ENCODE measurements at regions not wholly inside any gene's neighbourhood (a gene's known extent, or its start where the extent isn't known, plus 50 kb on each side); places are given as distances from the start of the nearest gene placed in this dataset.

DNA sequence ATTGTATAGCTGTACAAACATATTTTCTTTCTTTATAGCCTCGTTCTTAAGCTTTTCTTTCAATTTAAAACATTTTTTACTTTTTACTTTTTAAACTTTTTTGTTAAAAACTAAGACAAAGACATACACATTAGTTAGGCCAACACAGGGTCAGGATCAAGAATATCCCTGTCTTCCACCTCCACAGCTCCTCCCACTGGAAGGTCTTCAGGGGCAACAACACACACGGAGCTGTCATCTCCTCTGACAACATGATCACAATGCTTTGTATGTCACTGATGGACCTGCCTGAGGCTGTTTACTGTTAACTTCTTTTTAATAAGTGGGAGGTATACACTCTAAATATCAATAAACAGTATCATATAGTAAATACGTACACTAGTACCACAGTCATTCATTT is 191.3 kb downstream of the SYT10 start:
- Histone ChIP-seq H3K4me1 (ENCODE audit: insufficient read depth, low read length, poor library complexity, severe bottlenecking) (no peaks in the 10 kb centered on the region), H3K27me3 (replicated peaks; ENCODE audit: insufficient read depth, low read depth, low read length, poor library complexity) (no peaks in the 10 kb centered on the region), H3K27ac (ENCODE audit: low read depth, low read length, poor library complexity, severe bottlenecking) (no peak overlapping the region), H3K9me3 (ENCODE audit: low read depth, low read length, poor library complexity, severe bottlenecking) (no peaks in the 10 kb centered on the region), H3K36me3 (ENCODE audit: insufficient read depth, low read length, poor library complexity, severe bottlenecking) (no peaks in the 10 kb centered on the region), H3K4me3 (ENCODE audit: low read depth, low read length, poor library complexity, severe bottlenecking) (no peak overlapping the region)
- ChIA-PET POLR2A (ENCODE audit: low non-redundant PET) (no interaction called here), CTCF (no interaction called here)
- TF ChIP-seq EZH2 (IDR thresholded peaks at IDR 0.05; ENCODE audit: borderline replicate concordance, low read depth, low read length, poor library complexity, severe bottlenecking): no peak
- no peak for DNase-seq (ENCODE audit: low spot score)
- intact Hi-C loops (cut with micrococcal nuclease; ENCODE audit: unreplicated experiment): no loop called here
- no TSS peak for BruUV-seq (replicated peaks)

DNA sequence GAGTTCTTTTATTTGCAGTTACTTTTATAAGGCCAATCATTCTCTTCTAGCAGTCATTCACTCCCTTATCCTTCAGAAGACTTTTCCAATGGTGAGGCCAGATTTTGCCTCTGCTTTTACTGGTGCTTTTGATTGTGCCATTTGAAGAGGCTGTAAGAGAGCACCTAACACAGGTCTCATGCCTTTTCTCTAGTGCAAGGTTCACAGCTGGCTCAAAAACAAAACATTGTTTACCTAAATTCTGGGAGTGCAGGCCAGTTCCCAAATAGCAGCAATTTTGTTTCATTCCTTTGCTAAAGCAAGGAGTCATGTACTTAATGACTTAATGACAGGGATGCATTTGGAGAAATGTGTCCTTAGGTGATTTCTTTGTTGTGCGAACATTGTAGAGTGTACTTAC is 192.0 kb downstream of the SYT10 start:
- POLR2A ChIA-PET (ENCODE audit: low non-redundant PET): no interaction called here
- BruUV-seq (replicated peaks): no TSS peak
- no peak overlapping the region for H3K4me3 ChIP-seq (ENCODE audit: low read depth, low read length, poor library complexity, severe bottlenecking)
- intact Hi-C loops (cut with micrococcal nuclease; ENCODE audit: unreplicated experiment): no loop called here
- H3K4me1 ChIP-seq (ENCODE audit: insufficient read depth, low read length, poor library complexity, severe bottlenecking): no peaks in the 10 kb centered on the region
- TF ChIP-seq, protein P1, sequence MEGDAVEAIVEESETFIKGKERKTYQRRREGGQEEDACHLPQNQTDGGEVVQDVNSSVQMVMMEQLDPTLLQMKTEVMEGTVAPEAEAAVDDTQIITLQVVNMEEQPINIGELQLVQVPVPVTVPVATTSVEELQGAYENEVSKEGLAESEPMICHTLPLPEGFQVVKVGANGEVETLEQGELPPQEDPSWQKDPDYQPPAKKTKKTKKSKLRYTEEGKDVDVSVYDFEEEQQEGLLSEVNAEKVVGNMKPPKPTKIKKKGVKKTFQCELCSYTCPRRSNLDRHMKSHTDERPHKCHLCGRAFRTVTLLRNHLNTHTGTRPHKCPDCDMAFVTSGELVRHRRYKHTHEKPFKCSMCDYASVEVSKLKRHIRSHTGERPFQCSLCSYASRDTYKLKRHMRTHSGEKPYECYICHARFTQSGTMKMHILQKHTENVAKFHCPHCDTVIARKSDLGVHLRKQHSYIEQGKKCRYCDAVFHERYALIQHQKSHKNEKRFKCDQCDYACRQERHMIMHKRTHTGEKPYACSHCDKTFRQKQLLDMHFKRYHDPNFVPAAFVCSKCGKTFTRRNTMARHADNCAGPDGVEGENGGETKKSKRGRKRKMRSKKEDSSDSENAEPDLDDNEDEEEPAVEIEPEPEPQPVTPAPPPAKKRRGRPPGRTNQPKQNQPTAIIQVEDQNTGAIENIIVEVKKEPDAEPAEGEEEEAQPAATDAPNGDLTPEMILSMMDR (conservative IDR thresholded peaks at IDR 0.05; ENCODE audit: low read depth, low read length): no peak
- no peak for TF ChIP-seq EZH2 (IDR thresholded peaks at IDR 0.05; ENCODE audit: borderline replicate concordance, low read depth, low read length, poor library complexity, severe bottlenecking)
- no peaks in the 10 kb centered on the region for H3K36me3 ChIP-seq (ENCODE audit: insufficient read depth, low read length, poor library complexity, severe bottlenecking)
- no peak for DNase-seq (ENCODE audit: low spot score)
- H3K27ac ChIP-seq (ENCODE audit: low read depth, low read length, poor library complexity, severe bottlenecking): no peak overlapping the region
- no peaks in the 10 kb centered on the region for H3K27me3 ChIP-seq (replicated peaks; ENCODE audit: insufficient read depth, low read depth, low read length, poor library complexity)
- CTCF ChIA-PET: no interaction called here
- no peaks in the 10 kb centered on the region for H3K9me3 ChIP-seq (ENCODE audit: low read depth, low read length, poor library complexity, severe bottlenecking)

DNA sequence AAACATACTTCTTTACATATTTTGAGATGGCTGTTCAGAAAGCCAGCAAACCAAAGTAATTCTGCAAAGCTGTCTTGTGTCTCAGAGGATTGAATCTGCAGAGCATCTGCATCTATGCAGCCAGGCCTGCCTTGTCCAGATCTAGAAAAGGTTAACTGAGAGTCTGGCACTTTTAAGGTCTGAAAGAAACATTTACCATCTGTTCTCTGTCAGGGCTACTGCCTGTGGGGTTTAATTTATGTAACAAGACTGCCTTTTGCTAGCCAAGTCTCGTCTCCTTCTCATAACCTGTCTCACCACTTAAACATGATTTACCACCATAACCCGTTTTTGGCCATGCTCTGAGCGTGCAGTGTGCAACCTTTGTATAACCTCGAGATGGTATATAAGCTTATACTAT is 194.2 kb downstream of the SYT10 start:
- Histone ChIP-seq H3K27me3 (replicated peaks; ENCODE audit: insufficient read depth, low read depth, low read length, poor library complexity) (no peaks in the 10 kb centered on the region), H3K36me3 (ENCODE audit: insufficient read depth, low read length, poor library complexity, severe bottlenecking) (no peaks in the 10 kb centered on the region), H3K4me1 (ENCODE audit: insufficient read depth, low read length, poor library complexity, severe bottlenecking) (no peaks in the 10 kb centered on the region), H3K4me3 (ENCODE audit: low read depth, low read length, poor library complexity, severe bottlenecking) (no peak overlapping the region), H3K27ac (ENCODE audit: low read depth, low read length, poor library complexity, severe bottlenecking) (no peak overlapping the region), H3K9me3 (ENCODE audit: low read depth, low read length, poor library complexity, severe bottlenecking) (no peaks in the 10 kb centered on the region)
- ChIA-PET CTCF (no interaction called here), POLR2A (ENCODE audit: low non-redundant PET) (no interaction called here)
- intact Hi-C loops (cut with micrococcal nuclease; ENCODE audit: unreplicated experiment): no loop called here
- TF ChIP-seq EZH2 (IDR thresholded peaks at IDR 0.05; ENCODE audit: borderline replicate concordance, low read depth, low read length, poor library complexity, severe bottlenecking): no peak
- TF ChIP-seq, protein P1 (conservative IDR thresholded peaks at IDR 0.05; ENCODE audit: low read depth, low read length): no peak
- no peak for DNase-seq (ENCODE audit: low spot score)
- BruUV-seq (replicated peaks): no TSS peak

DNA sequence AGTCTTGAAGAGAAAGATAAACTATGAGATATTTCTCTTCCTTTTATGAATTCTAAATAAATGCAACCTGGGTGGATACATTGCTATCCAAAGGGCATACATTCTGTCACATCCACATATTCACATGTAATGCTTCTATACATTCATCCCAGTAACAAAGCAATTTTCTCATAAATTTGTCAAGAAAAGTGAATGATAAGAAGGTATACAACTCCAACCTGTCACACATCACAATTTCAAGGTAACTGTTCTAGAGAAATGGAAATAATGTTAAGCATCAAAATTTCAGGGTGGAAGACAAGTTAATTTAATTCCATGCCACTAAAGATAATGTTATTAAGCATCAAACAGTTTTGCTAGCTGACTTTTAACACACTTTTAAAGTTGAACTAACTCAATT is 212.9 kb downstream of the SYT10 start:
- POLR2A ChIA-PET (ENCODE audit: low non-redundant PET): no interaction called here

More for the DNA sequence above, 212.9 kb downstream of the SYT10 start:
- no peaks in the 10 kb centered on the region for H3K36me3 ChIP-seq (ENCODE audit: insufficient read depth, low read length, poor library complexity, severe bottlenecking)
- CTCF ChIA-PET: no interaction called here
- TF ChIP-seq, protein P1 (conservative IDR thresholded peaks at IDR 0.05; ENCODE audit: low read depth, low read length): no peak
- no peak for TF ChIP-seq EZH2 (IDR thresholded peaks at IDR 0.05; ENCODE audit: borderline replicate concordance, low read depth, low read length, poor library complexity, severe bottlenecking)
- H3K27ac ChIP-seq (ENCODE audit: low read depth, low read length, poor library complexity, severe bottlenecking): no peak overlapping the region
- no peaks in the 10 kb centered on the region for H3K27me3 ChIP-seq (replicated peaks; ENCODE audit: insufficient read depth, low read depth, low read length, poor library complexity)
- peaks cover 8% of the 10 kb centered on the region for H3K9me3 ChIP-seq (ENCODE audit: low read depth, low read length, poor library complexity, severe bottlenecking)
- intact Hi-C loops (cut with micrococcal nuclease; ENCODE audit: unreplicated experiment): no loop called here
- no peak for DNase-seq (ENCODE audit: low spot score)
- no TSS peak for BruUV-seq (replicated peaks)
- H3K4me1 ChIP-seq (ENCODE audit: insufficient read depth, low read length, poor library complexity, severe bottlenecking): no peaks in the 10 kb centered on the region
- H3K4me3 ChIP-seq (ENCODE audit: low read depth, low read length, poor library complexity, severe bottlenecking): no peak overlapping the region

Data from A673 (cell line).